Osteocyte (in vitro differentiated cells): ENCODE measurements at regions not wholly inside any gene's neighbourhood (a gene's known extent, or its start where the extent isn't known, plus 50 kb on each side); places are given as distances from the start of the nearest gene placed in this dataset.

Source experiments
- DNase-seq: peaks from one replicate; pipeline ENCODE4 v3.0.0; 2021; ENCODE audit warnings: mixed read lengths; ENCODE audit not compliant: unreplicated experiment; ENCODE audit errors: extremely low spot score
- H3K27ac Mint-ChIP-seq: one replicate; pipeline ENCODE4 v1.8.0; 2021; ENCODE audit warnings: mild to moderate bottlenecking, mixed read lengths; ENCODE audit not compliant: unreplicated experiment
- H3K27me3 Mint-ChIP-seq: one replicate; pipeline ENCODE4 v1.8.0; 2021; ENCODE audit warnings: mixed read lengths; ENCODE audit not compliant: unreplicated experiment
- H3K36me3 Mint-ChIP-seq: one replicate; pipeline ENCODE4 v1.8.0; 2021; ENCODE audit warnings: mixed read lengths; ENCODE audit not compliant: unreplicated experiment
- H3K4me1 Mint-ChIP-seq: one replicate; pipeline ENCODE4 v1.8.0; 2021; ENCODE audit warnings: mixed read lengths; ENCODE audit not compliant: unreplicated experiment
- H3K4me3 Mint-ChIP-seq: one replicate; pipeline ENCODE4 v1.8.0; 2021; ENCODE audit warnings: mild to moderate bottlenecking, moderate library complexity, mixed read lengths; ENCODE audit not compliant: unreplicated experiment
- H3K9me3 Mint-ChIP-seq: one replicate; pipeline ENCODE4 v1.8.0; 2021; ENCODE audit warnings: mixed read lengths; ENCODE audit not compliant: unreplicated experiment
- CTCF ChIP-seq: fragments of 200-600 bp; sonication (generic); IDR thresholded peaks from 2 replicates; pipeline ENCODE4 v1.5.0; 2021; ENCODE audit warnings: antibody characterized with exemption, mild to moderate bottlenecking, moderate library complexity

- no peak for TF ChIP-seq CTCF
- Mint-ChIP-seq H3K36me3 (no peaks in the 10 kb centered on the region), H3K4me1 (peaks cover 9% of the 10 kb centered on the region), H3K9me3 (no peaks in the 10 kb centered on the region), H3K27ac (no peak overlapping the region), H3K27me3 (no peaks in the 10 kb centered on the region), H3K4me3 (no peak overlapping the region)
- DNase-seq: no peak
These were observed 722.0 kb downstream of the DIAPH3 start for GRCh38 chr13:59441596-59442280.

- H3K36me3 Mint-ChIP-seq: no peaks in the 10 kb centered on the region
- no peaks in the 10 kb centered on the region for H3K9me3 Mint-ChIP-seq
- no peaks in the 10 kb centered on the region for H3K27me3 Mint-ChIP-seq
- no peak for DNase-seq
- no peak overlapping the region for H3K4me3 Mint-ChIP-seq
- H3K27ac Mint-ChIP-seq: no peak overlapping the region
- peaks cover 9% of the 10 kb centered on the region for H3K4me1 Mint-ChIP-seq
- TF ChIP-seq CTCF: no peak
These were observed 721.3 kb downstream of the DIAPH3 start for GRCh38 chr13:59442461-59442860.

GRCh38 chr13:59442944-59443486 is 720.7 kb downstream of the DIAPH3 start:
- no peaks in the 10 kb centered on the region for H3K36me3 Mint-ChIP-seq
- H3K27me3 Mint-ChIP-seq: no peaks in the 10 kb centered on the region
- DNase-seq: no peak
- H3K27ac Mint-ChIP-seq: peak overlapping the region; percentile 50
- H3K9me3 Mint-ChIP-seq: no peaks in the 10 kb centered on the region
- no peak overlapping the region for H3K4me3 Mint-ChIP-seq
- peaks cover 9% of the 10 kb centered on the region for H3K4me1 Mint-ChIP-seq
- no peak for TF ChIP-seq CTCF

- no peak for DNase-seq
- Mint-ChIP-seq H3K9me3 (no peaks in the 10 kb centered on the region), H3K4me3 (no peak overlapping the region), H3K27ac (no peak overlapping the region), H3K27me3 (no peaks in the 10 kb centered on the region), H3K4me1 (peaks cover 9% of the 10 kb centered on the region), H3K36me3 (no peaks in the 10 kb centered on the region)
- no peak for TF ChIP-seq CTCF
These were observed 719.4 kb downstream of the DIAPH3 start for GRCh38 chr13:59444210-59444857.

GRCh38 chr13:59445812-59446211 is 717.9 kb downstream of the DIAPH3 start:
- Mint-ChIP-seq H3K4me1 (peaks cover 9% of the 10 kb centered on the region), H3K9me3 (no peaks in the 10 kb centered on the region), H3K27ac (no peak overlapping the region), H3K27me3 (peaks cover 3% of the 10 kb centered on the region), H3K4me3 (no peak overlapping the region), H3K36me3 (no peaks in the 10 kb centered on the region)
- TF ChIP-seq CTCF: no peak
- no peak for DNase-seq
